Spleen (tissue), 7 donors: ENCODE measurements at regions not wholly inside any gene's neighbourhood (a gene's known extent, or its start where the extent isn't known, plus 50 kb on each side); places are given as distances from the start of the nearest gene placed in this dataset.

ENCODE experiments used
- POLR2A ChIP-seq, 3 donors: fragments of 450-650 bp; IDR thresholded peaks; one replicate each; pipeline ENCODE4 v1.5.1; 2017; ENCODE audit warnings: antibody characterized with exemption in 3 of 3, mild to moderate bottlenecking in 1 of 3
- POLR2AphosphoS5 ChIP-seq, 3 donors: sonication (generic); formaldehyde crosslinking; IDR thresholded peaks; one replicate each; pipeline ENCODE4 v1.5.1; 2017; ENCODE audit warnings: antibody characterized with exemption in 3 of 3
- TF ChIP-seq, protein P1 (sequence below), 11 experiments: fragments of 200-600 bp in 7 of 11; fragments of 450-650 bp in 4 of 11; sonication (generic) in 4 of 11; IDR thresholded peaks in 8 of 11; conservative IDR thresholded peaks in 3 of 11; 1 replicate in 7 of 11; 2 replicates in 4 of 11; pipeline versions ENCODE4 v1.4.0 to v1.8.0; 2016 to 2021; ENCODE audit warnings: antibody characterized with exemption in 11 of 11, inconsistent platforms in 4 of 11, mild to moderate bottlenecking in 1 of 11
- donor health status: DM: no; HTN: no; CAD: no; lungs with moderate emphysema.
- donor health status: DM: no; HTN: no; CAD: no.
- donor health status: DM: no; HTN: no; CAD: no.

DNA sequence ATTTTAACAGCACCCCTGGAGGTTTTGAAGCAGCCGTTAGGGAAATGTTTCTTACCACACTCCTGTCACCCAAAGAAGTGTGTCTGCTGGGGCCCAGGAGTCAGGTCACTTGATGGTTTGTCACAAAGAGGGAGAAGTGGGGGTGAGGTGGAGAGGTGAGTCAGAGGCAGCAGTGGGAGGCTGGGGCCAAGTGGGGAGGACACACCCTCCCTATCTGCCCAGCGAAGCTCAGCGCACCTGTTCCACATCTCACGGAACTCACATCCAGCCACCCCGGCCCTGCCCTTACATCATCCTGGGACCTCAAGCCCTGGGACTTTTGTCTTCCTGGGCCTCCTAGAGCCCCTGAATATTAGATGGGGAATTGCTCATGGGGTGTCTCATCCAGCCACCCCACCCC lies 171.1 kb upstream of the SMIM23 start:
- TF ChIP-seq, protein P1, sequence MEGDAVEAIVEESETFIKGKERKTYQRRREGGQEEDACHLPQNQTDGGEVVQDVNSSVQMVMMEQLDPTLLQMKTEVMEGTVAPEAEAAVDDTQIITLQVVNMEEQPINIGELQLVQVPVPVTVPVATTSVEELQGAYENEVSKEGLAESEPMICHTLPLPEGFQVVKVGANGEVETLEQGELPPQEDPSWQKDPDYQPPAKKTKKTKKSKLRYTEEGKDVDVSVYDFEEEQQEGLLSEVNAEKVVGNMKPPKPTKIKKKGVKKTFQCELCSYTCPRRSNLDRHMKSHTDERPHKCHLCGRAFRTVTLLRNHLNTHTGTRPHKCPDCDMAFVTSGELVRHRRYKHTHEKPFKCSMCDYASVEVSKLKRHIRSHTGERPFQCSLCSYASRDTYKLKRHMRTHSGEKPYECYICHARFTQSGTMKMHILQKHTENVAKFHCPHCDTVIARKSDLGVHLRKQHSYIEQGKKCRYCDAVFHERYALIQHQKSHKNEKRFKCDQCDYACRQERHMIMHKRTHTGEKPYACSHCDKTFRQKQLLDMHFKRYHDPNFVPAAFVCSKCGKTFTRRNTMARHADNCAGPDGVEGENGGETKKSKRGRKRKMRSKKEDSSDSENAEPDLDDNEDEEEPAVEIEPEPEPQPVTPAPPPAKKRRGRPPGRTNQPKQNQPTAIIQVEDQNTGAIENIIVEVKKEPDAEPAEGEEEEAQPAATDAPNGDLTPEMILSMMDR (IDR thresholded peaks at IDR 0.05 in 8 of 11, conservative IDR thresholded peaks at IDR 0.05 in 3 of 11): no peak
- no peak for TF ChIP-seq POLR2A (IDR thresholded peaks at IDR 0.05)
- no peak for TF ChIP-seq POLR2AphosphoS5 (IDR thresholded peaks at IDR 0.05)
